MG63 (cell line): ENCODE measurements at regions not wholly inside any gene's neighbourhood (a gene's known extent, or its start where the extent isn't known, plus 50 kb on each side); places are given as distances from the start of the nearest gene placed in this dataset.
A peak's percentile ranks its signal among the peaks of the same experiment; 100 is the strongest.
"Not testable (repeated sequence)": the region's sequence is repeated elsewhere in the genome, so short reads cannot be mapped to it uniquely, and the experiment has no call there.

Source experiments
- DNase-seq: peaks from one replicate; pipeline ENCODE4 v3.0.0-alpha.2; 2020
- H3K27me3 ChIP-seq: fragments of 250-450 bp; sonication (Bioruptor Pico); 2 replicates; pipeline ENCODE4 v1.5.1; 2020; ENCODE audit warnings: mild to moderate bottlenecking, moderate library complexity
- H3K36me3 ChIP-seq: fragments of 250-450 bp; sonication (Bioruptor Pico); 2 replicates; pipeline ENCODE4 v1.5.1; 2020; ENCODE audit warnings: mild to moderate bottlenecking, moderate library complexity
- H3K4me3 ChIP-seq: fragments of 250-450 bp; sonication (Bioruptor Pico); 2 replicates; pipeline ENCODE4 v1.5.1; 2020; ENCODE audit warnings: mild to moderate bottlenecking, moderate library complexity
- H3K9me3 ChIP-seq: fragments of 250-450 bp; sonication (Bioruptor Pico); 2 replicates; pipeline ENCODE4 v1.5.1; 2020; ENCODE audit warnings: mild to moderate bottlenecking, moderate library complexity

GRCh38 chr4:189096717-189097116 lies 844.0 kb upstream of the FRG1 start:
- Histone ChIP-seq H3K9me3 (no peaks in the 10 kb centered on the region), H3K36me3 (no peaks in the 10 kb centered on the region), H3K4me3 (no peak overlapping the region), H3K27me3 (no peaks in the 10 kb centered on the region)
- no peak for DNase-seq

DNA sequence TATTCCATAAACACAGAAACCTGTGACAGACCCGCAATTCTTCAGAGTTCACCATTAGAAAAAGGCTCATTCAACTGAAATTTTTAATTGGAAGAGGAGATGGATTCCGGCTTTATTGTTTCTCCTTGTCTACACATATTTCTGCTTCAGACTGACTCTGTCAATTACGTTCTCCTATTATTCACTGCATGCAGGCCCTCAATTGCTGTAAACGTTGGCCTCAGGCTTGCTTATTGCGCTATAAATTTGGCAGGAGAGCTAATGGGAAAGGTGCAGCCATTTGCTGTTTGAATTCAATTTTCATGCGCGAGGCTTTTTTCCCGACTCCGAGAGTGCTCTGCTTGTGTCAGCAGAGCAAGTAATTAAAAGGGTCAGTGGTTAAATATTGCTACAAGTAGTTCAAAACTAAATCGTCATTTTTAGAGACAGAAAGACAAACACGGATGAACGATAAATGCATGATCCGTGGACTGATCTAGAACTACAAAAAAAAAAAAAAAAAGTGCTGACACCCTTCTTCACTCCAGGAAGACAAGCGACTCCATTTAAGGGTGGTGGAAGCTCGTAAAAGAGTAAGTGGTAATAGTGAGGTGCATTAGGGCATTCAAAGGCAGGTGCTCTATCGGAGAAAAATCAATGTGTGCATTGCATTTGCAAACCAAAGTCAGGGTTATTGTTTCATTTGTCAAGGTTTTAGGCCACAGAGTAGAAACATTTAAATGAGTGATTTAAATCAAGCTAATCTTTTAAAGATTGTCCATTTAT lies 841.6 kb upstream of the FRG1 start:
- no peaks in the 10 kb centered on the region for H3K27me3 ChIP-seq
- no peak overlapping the region for H3K4me3 ChIP-seq
- H3K9me3 ChIP-seq: no peaks in the 10 kb centered on the region
- no peaks in the 10 kb centered on the region for H3K36me3 ChIP-seq
- DNase-seq: no peak

GRCh38 chr4:189113389-189113888 lies 827.2 kb upstream of the FRG1 start:
- H3K9me3 ChIP-seq: no peaks in the 10 kb centered on the region
- no peak overlapping the region for H3K4me3 ChIP-seq
- no peaks in the 10 kb centered on the region for H3K27me3 ChIP-seq
- no peaks in the 10 kb centered on the region for H3K36me3 ChIP-seq
- no peak for DNase-seq

DNA sequence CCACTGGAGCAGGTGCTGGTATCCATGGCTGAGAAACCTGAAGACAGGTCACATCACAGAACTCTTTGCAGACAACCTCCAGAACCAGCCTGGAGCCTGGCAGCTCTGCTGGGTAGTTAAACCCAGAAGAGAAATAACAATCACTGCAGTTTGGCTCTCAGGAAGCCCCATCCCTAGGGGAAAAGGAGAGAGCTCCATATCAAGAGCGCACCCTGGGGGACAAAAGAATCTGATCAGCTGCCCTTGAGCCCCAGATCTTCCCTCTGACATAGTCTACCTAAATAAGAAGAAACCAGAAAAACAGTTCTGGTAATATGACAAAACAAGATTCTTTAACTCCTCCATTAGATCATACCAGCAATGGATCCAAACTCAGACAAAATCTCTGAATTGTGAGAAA lies 823.2 kb upstream of the FRG1 start:
- H3K36me3 ChIP-seq: no peaks in the 10 kb centered on the region
- no peaks in the 10 kb centered on the region for H3K27me3 ChIP-seq
- no peak overlapping the region for H3K4me3 ChIP-seq
- no peaks in the 10 kb centered on the region for H3K9me3 ChIP-seq
- no peak for DNase-seq

DNA sequence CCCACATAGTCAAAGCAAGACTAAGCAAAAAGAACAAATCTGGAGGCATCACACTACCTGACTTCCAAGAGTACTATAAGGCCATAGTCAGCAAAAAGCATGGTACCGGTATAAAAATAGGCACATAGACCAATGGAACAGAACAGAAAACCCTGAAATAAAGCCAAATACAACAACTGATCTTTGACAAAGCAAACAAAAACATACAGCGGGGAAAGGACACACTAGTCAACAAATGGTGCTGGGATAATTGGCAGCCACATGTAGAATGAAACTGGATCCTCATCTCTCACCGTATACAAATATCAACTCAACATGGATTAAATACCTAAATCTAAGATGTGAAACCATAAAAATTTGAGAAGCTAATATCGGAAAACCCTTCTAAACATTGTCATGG lies 819.3 kb upstream of the FRG1 start:
- no peaks in the 10 kb centered on the region for H3K9me3 ChIP-seq
- H3K4me3 ChIP-seq: no peak overlapping the region
- no peaks in the 10 kb centered on the region for H3K36me3 ChIP-seq
- no peak for DNase-seq
- H3K27me3 ChIP-seq: no peaks in the 10 kb centered on the region

- no peaks in the 10 kb centered on the region for H3K36me3 ChIP-seq
- peak; percentile 23 for DNase-seq
- H3K27me3 ChIP-seq: no peaks in the 10 kb centered on the region; the same call in 1 of the 2 replicates
- no peaks in the 10 kb centered on the region for H3K9me3 ChIP-seq
- H3K4me3 ChIP-seq: no peak overlapping the region
Measured at GRCh38 chr4:189124149-189124758, 816.4 kb upstream of the FRG1 start.

DNA sequence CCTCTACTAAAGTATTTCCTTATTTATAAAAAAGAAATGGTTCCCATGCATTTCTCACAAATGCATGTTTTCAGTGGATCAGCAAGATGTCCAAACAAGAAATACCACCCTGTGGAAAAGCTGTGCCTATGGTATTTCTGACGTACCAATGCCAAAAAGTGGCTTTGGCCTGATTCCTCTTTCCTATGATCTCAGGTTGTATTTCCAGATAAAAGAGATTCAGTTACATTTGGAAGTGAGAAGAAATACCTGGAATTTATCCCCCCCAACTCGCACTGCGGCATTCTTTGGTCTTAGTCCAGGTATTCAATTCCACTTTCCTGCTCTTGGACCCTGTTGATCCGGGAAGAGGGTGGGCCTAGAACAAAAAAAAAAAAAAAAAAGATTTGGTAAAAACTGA lies 815.9 kb upstream of the FRG1 start:
- Histone ChIP-seq H3K27me3 (no peaks in the 10 kb centered on the region; the same call in 1 of the 2 replicates), H3K4me3 (no peak overlapping the region), H3K36me3 (no peaks in the 10 kb centered on the region), H3K9me3 (no peaks in the 10 kb centered on the region)
- DNase-seq: no peak

DNA sequence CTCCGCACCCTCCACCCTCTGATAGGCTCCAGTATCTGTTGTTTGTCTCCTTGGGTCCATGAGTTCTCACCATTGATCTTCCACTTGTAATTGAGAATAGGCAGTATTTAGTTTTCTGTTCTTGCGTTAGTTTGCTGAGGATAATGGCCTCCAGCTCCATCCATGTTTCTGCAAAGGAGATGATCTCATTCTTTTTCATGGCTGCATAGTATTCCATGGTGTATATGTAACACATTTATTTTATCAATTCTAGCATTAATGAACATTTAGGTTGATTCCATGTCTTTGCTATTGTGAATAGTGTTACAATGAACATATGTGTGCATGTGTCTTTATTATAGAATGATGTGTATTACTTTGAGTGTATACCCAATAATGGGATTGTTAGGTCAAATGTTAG lies 814.6 kb upstream of the FRG1 start:
- Histone ChIP-seq H3K4me3 (no peak overlapping the region), H3K36me3 (no peaks in the 10 kb centered on the region), H3K9me3 (no peaks in the 10 kb centered on the region), H3K27me3 (no peaks in the 10 kb centered on the region; the same call in 1 of the 2 replicates)
- DNase-seq: no peak

DNA sequence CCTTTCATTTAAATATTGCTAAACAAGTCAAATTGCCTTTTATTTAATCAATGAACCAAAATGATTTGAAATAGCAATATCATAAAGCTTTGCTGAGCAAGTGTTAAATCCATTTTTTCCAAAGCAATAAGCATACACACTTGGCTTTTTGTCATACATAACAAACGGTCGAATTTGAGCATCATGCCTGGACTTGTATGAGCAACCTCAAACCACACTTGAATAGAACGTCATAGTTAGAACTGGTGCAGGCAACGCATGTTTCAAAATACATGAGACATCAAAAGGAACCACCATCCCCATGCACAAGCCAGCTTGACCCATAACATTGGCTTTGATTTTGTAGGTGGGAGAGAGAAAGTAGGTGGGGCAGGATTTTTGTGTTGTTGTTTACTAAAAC lies 812.3 kb upstream of the FRG1 start:
- no peak for DNase-seq
- no peaks in the 10 kb centered on the region; the same call in 1 of the 2 replicates for H3K27me3 ChIP-seq
- H3K4me3 ChIP-seq: no peak overlapping the region
- no peaks in the 10 kb centered on the region for H3K36me3 ChIP-seq
- H3K9me3 ChIP-seq: no peaks in the 10 kb centered on the region

GRCh38 chr4:189129044-189129694 lies 811.5 kb upstream of the FRG1 start:
- Histone ChIP-seq H3K27me3 (no peaks in the 10 kb centered on the region; the same call in 1 of the 2 replicates), H3K4me3 (no peak overlapping the region), H3K36me3 (no peaks in the 10 kb centered on the region), H3K9me3 (no peaks in the 10 kb centered on the region)
- DNase-seq: no peak

- Histone ChIP-seq H3K9me3 (no peaks in the 10 kb centered on the region), H3K27me3 (no peaks in the 10 kb centered on the region; the same call in 1 of the 2 replicates), H3K4me3 (no peak overlapping the region), H3K36me3 (no peaks in the 10 kb centered on the region)
- DNase-seq: no peak
Measured at GRCh38 chr4:189131118-189131517, 809.6 kb upstream of the FRG1 start.

GRCh38 chr4:189136462-189136861 lies 804.2 kb upstream of the FRG1 start:
- Histone ChIP-seq H3K9me3 (no peaks in the 10 kb centered on the region), H3K4me3 (no peak overlapping the region), H3K27me3 (no peaks in the 10 kb centered on the region), H3K36me3 (no peaks in the 10 kb centered on the region)
- no peak for DNase-seq

DNA sequence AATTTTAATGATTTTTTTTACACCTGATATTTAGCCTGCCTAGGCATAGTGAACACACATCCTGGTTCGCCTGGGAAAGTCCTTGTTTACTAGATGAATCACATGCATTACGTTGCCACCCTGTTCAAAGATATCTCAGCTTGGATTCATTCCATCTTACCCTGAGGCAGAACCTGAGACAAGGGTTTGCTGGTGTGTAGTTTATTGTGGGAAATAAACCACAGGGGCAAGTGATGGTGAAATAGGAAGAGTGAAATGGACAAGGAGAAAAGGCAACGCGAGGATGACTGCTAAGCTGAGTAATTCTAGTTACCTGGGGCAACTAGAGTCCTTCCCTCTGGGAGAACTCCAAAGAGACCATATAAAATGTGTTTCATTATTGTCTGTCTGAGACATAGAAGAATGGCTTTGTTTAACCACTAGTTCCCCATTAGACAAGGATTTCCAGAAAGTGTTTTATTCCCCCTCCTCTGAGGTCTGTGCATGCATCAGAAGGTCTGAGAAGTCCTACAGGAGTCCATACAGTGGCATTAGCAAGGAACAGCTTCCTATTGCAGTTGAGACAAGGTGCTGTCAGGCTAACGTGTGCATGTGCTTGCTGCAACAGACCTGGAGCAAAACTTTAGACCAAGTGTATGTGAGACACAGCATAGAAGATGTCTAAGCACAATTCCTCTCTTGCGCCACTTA lies 797.3 kb upstream of the FRG1 start:
- H3K9me3 ChIP-seq: no peaks in the 10 kb centered on the region
- no peaks in the 10 kb centered on the region for H3K36me3 ChIP-seq
- H3K4me3 ChIP-seq: no peak overlapping the region
- no peak for DNase-seq
- H3K27me3 ChIP-seq: no peaks in the 10 kb centered on the region

GRCh38 chr4:189147005-189147929 lies 793.4 kb upstream of the FRG1 start:
- Histone ChIP-seq H3K4me3 (no peak overlapping the region), H3K9me3 (no peaks in the 10 kb centered on the region), H3K36me3 (no peaks in the 10 kb centered on the region), H3K27me3 (no peaks in the 10 kb centered on the region)
- no peak for DNase-seq

DNA sequence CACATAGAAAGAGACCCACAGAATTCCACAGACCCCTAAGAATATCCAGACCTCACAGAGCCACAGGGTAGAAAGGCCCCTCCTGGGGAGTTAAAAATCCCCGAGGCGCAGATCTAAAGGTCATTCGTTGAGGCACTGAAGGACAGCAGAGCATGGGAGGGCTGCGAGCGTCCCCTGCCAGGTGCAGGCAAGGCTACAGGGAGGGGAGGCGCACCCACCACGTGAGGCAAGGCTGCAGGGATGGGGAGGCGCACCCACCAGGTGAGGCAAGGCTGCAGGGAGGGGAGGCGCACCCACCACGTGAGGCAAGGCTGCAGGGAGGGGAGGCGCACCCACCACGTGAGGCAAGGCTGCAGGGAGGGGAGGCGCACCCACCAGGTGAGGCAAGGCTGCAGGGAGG lies 785.6 kb upstream of the FRG1 start:
- not testable (repeated sequence) for H3K27me3 ChIP-seq, H3K9me3 ChIP-seq, H3K4me3 ChIP-seq, DNase-seq, H3K36me3 ChIP-seq

DNA sequence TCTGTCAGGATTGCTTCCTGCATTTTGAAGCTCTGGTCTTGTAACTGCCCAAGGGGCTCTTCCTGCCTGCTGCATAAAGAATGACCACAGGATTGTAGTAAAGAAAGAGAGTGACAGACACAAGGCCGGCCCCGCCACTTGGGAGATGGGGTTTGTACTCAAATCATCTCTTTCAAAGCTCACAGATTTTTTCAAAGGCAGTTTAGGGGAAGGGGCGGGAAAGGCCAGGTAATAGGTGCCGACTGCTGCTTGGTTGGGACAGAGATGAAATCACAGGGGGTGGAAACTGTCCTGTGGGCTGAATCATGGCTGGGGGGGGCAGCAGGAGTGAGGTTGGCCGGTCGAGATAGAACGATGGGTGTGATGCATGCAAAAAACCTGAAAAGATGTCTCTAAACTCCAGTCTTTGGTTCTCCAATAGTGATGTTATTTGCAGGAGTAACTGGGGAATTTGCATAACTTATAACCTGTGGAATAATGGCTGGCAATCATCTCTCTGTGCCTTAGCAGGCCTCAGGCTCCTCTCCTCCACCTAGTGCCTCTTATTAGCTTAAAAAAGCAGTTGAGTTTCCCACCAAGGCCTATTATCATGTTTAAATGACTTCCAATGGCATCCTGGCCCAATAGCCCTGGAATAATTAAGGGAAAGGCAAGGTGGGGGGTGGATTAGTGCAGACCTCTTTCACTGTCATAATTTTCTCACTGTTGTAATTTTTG lies 778.4 kb upstream of the FRG1 start:
- H3K4me3 ChIP-seq: no peak overlapping the region
- no peaks in the 10 kb centered on the region for H3K36me3 ChIP-seq
- DNase-seq: no peak
- no peaks in the 10 kb centered on the region for H3K9me3 ChIP-seq
- peaks cover 12% of the 10 kb centered on the region for H3K27me3 ChIP-seq
